ENCODE measurements at regions not wholly inside any gene's neighbourhood (a gene's known extent, or its start where the extent isn't known, plus 50 kb on each side); places are given as distances from the start of the nearest gene placed in this dataset.

DNA sequence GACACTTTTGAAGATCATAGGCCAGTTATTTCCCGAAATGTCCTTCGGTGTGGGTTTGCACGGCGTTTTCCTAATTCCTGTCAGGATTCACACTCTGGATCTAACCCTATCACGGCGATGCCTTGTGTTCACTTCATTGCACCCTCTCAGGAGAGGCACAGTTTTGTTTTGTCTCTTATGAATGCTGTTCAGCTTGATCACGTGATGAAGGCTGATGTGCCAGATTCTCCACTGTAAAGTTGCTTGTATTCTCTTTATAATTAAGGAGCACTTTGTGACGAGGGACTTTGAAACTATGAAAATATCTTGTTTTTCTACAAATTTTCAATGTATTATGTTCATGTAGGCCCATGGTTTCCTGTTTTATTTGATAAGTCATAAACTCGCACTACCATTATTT is 568.1 kb downstream of the ACTR3B start:
- ChIA-PET POLR2A (no interaction called here), CTCF (ENCODE audit: low intra/inter-chr PET ratio, low total read pairs) (no interaction called here)
- Histone ChIP-seq H3K27me3 (ENCODE audit: control insufficient read depth in 1 of 2, insufficient read depth in 2 of 2, low read length in 2 of 2) (no peaks in the 10 kb centered on the region), H3K4me2 (ENCODE audit: low read depth, low read length) (no peak overlapping the region), H3K4me1 (ENCODE audit: insufficient read depth, low read length) (no peaks in the 10 kb centered on the region), H3K27ac (ENCODE audit: extremely low read length, insufficient read depth, low read length) (no peak overlapping the region), H4K20me1 (ENCODE audit: insufficient read depth, low read length) (no peaks in the 10 kb centered on the region), H2AFZ (ENCODE audit: low read length) (no peak overlapping the region), H3K36me3 (replicated peaks in 1 of 2; ENCODE audit: control insufficient read depth in 1 of 2, insufficient read depth in 2 of 2, low read length in 2 of 2) (no peaks in the 10 kb centered on the region), H3K9me3 (ENCODE audit: low read length) (no peaks in the 10 kb centered on the region), H3K4me3 (replicated peaks in 1 of 3; ENCODE audit: insufficient read depth in 1 of 3, low read depth in 2 of 3, low read length in 3 of 3) (no peak overlapping the region), H3K79me2 (ENCODE audit: insufficient read depth, low read length) (no peaks in the 10 kb centered on the region), H3K9ac (ENCODE audit: insufficient read depth, low read depth, low read length) (no peak overlapping the region)
- intact Hi-C loops (cut with micrococcal nuclease; ENCODE audit: unreplicated experiment): no loop called here
- FAIRE-seq (no peak), ATAC-seq (no peak), DNase-seq (ENCODE audit: low spot score) (no peak)
- no TSS peak for BruUV-seq (replicated peaks)
- 42% methylated on average over 9 of the region's 9 CpGs for WGBS (ENCODE audit: low lambda C conversion rate)
- in situ Hi-C loops (cut with HindIII; ENCODE audit: extremely low pct_ligation_motif_present, low pct_unique_long_range_greater_than_20kb): no loop called here
- TF ChIP-seq THRA (CRISPR knock-in tag; IDR thresholded peaks at IDR 0.05; ENCODE audit: borderline replicate concordance) (no peak), ZBTB42 (CRISPR knock-in tag; IDR thresholded peaks at IDR 0.05) (no peak), DMAP1 (CRISPR knock-in tag; IDR thresholded peaks at IDR 0.05) (no peak), GFI1 (CRISPR knock-in tag; IDR thresholded peaks at IDR 0.05; ENCODE audit: borderline replicate concordance) (no peak), ZNF570 (CRISPR knock-in tag; IDR thresholded peaks at IDR 0.05; ENCODE audit: borderline replicate concordance) (no peak), ZNF121 (CRISPR knock-in tag; IDR thresholded peaks at IDR 0.05) (no peak), USF2 (IDR thresholded peaks at IDR 0.05; ENCODE audit: low read depth, low read length) (0 out of 2 replicates have a peak, but pooled peaks have one; percentile 22), USF2 (CRISPR knock-in tag; IDR thresholded peaks at IDR 0.05; ENCODE audit: borderline replicate concordance) (no peak), MAFG (CRISPR knock-in tag; IDR thresholded peaks at IDR 0.05) (no peak), SIN3A (IDR thresholded peaks at IDR 0.05; ENCODE audit: borderline replicate concordance, low read depth, low read length) (no peak), ZNF768 (CRISPR knock-in tag; IDR thresholded peaks at IDR 0.05) (no peak), RAD51 (IDR thresholded peaks at IDR 0.05; ENCODE audit: borderline replicate concordance) (peak; percentile 71; the same call in 1 of the 2 replicates), ZNF407 (CRISPR knock-in tag; IDR thresholded peaks at IDR 0.05; ENCODE audit: not compliant biosample characterization) (no peak), NR2F1 (CRISPR knock-in tag; IDR thresholded peaks at IDR 0.05) (no peak), ZNF607 (CRISPR knock-in tag; IDR thresholded peaks at IDR 0.05; ENCODE audit: borderline replicate concordance) (no peak)
